Endothelial cell (in vitro differentiated cells): ENCODE measurements at regions not wholly inside any gene's neighbourhood (a gene's known extent, or its start where the extent isn't known, plus 50 kb on each side); places are given as distances from the start of the nearest gene placed in this dataset.

Experiments used
- DNase-seq: peaks from one replicate; pipeline ENCODE4 v3.0.0; 2021; ENCODE audit warnings: low spot score
- H3K27ac Mint-ChIP-seq: one replicate; pipeline ENCODE4 v1.8.0; 2021; ENCODE audit warnings: mixed read lengths, inconsistent platforms; ENCODE audit not compliant: unreplicated experiment
- H3K27me3 Mint-ChIP-seq: one replicate; pipeline ENCODE4 v1.8.0; 2021; ENCODE audit warnings: mild to moderate bottlenecking, moderate library complexity, mixed read lengths, inconsistent platforms; ENCODE audit not compliant: unreplicated experiment
- H3K36me3 Mint-ChIP-seq: one replicate; pipeline ENCODE4 v1.8.0; 2021; ENCODE audit warnings: mild to moderate bottlenecking, low read depth, mixed read lengths, inconsistent platforms; ENCODE audit not compliant: unreplicated experiment
- H3K4me1 Mint-ChIP-seq: one replicate; pipeline ENCODE4 v1.8.0; 2021; ENCODE audit warnings: mild to moderate bottlenecking, mixed read lengths, inconsistent platforms; ENCODE audit not compliant: unreplicated experiment
- H3K4me3 Mint-ChIP-seq: one replicate; pipeline ENCODE4 v1.8.0; 2021; ENCODE audit warnings: mild to moderate bottlenecking, mixed read lengths, inconsistent platforms; ENCODE audit not compliant: unreplicated experiment
- H3K9me3 Mint-ChIP-seq: one replicate; pipeline ENCODE4 v1.8.0; 2021; ENCODE audit warnings: mixed read lengths, inconsistent platforms; ENCODE audit not compliant: unreplicated experiment
- TF ChIP-seq, protein P1 (sequence below): fragments of 200-600 bp; sonication (generic); IDR thresholded peaks from one replicate; pipeline ENCODE4 v1.5.0; 2021; ENCODE audit warnings: antibody characterized with exemption; ENCODE audit not compliant: unreplicated experiment

DNA sequence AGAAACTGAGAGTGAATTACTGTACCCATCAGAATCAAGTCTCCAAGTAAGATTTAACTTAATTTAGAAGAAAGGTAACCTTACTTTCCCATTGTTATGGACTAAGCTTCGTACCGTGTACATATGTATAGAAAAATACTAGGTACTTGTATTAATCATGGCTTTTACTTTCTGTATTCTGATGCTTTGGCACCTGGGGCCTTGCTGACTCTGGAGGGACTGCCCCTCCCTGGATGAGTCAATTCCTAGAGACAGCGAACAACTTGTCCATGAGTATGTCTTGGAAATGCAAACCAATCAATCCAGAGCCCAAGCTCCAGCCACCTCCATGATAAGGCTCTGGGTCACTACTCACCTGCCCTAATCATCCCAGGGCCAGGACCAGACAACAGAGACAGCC is 50.0 kb upstream of the DGKG start:
- Mint-ChIP-seq H3K9me3 (no peaks in the 10 kb centered on the region), H3K36me3 (no peaks in the 10 kb centered on the region), H3K4me1 (peaks cover 12% of the 10 kb centered on the region), H3K27me3 (peaks cover 5% of the 10 kb centered on the region), H3K27ac (no peak overlapping the region), H3K4me3 (no peak overlapping the region)
- DNase-seq: no peak
- TF ChIP-seq, protein P1, sequence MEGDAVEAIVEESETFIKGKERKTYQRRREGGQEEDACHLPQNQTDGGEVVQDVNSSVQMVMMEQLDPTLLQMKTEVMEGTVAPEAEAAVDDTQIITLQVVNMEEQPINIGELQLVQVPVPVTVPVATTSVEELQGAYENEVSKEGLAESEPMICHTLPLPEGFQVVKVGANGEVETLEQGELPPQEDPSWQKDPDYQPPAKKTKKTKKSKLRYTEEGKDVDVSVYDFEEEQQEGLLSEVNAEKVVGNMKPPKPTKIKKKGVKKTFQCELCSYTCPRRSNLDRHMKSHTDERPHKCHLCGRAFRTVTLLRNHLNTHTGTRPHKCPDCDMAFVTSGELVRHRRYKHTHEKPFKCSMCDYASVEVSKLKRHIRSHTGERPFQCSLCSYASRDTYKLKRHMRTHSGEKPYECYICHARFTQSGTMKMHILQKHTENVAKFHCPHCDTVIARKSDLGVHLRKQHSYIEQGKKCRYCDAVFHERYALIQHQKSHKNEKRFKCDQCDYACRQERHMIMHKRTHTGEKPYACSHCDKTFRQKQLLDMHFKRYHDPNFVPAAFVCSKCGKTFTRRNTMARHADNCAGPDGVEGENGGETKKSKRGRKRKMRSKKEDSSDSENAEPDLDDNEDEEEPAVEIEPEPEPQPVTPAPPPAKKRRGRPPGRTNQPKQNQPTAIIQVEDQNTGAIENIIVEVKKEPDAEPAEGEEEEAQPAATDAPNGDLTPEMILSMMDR: no peak
